ENCODE measurements at regions not wholly inside any gene's neighbourhood (a gene's known extent, or its start where the extent isn't known, plus 50 kb on each side); places are given as distances from the start of the nearest gene placed in this dataset.

- no peak for TF ChIP-seq CTCF (IDR thresholded peaks at IDR 0.05)
- no peak for TF ChIP-seq POLR2AphosphoS5 (IDR thresholded peaks at IDR 0.05)
Measured at GRCh38 chr5:84821924-84822323, 437.2 kb upstream of the EDIL3 start.

Measured in sigmoid colon (tissue), 4 donors.